ENCODE measurements at regions not wholly inside any gene's neighbourhood (a gene's known extent, or its start where the extent isn't known, plus 50 kb on each side); places are given as distances from the start of the nearest gene placed in this dataset.

DNA sequence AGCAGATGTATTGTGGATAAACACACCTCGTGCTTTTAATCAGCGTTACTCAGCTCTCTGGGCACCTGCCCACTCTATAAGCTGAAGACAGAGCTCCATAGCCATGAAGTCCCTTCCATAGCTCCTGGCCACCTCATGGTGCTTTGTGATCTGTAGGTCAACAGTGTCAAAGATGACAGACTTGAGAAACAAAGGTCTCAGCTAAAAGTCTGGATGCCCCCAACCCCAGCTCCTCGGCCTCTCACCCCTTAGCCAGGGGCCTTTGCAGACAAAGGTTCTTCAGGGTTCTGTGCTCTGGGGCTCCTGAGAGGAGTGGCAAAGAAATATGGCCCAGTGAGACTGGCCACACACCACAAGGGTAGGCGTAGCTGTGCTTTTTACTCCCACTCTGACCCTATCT is 168.6 kb downstream of the KLF13 start:
- TF ChIP-seq POLR2AphosphoS5 (IDR thresholded peaks at IDR 0.05; ENCODE audit: low read depth, low read length) (no peak), TAF1 (IDR thresholded peaks at IDR 0.05; ENCODE audit: borderline replicate concordance, insufficient read depth, low read length) (no peak), REST (IDR thresholded peaks at IDR 0.05; ENCODE audit: insufficient read depth in 1 of 2, low read depth in 2 of 2, low read length in 2 of 2) (no peak), SIN3A (IDR thresholded peaks at IDR 0.05; ENCODE audit: borderline replicate concordance, insufficient read depth, low read length) (no peak), FOXP2 (optimal IDR thresholded peaks at IDR 0.05; ENCODE audit: borderline replicate concordance, extremely low read depth, extremely low read length, insufficient read depth) (no peak)

Data from PFSK-1 (cell line).